HAP-1 (cell line): ENCODE measurements at regions not wholly inside any gene's neighbourhood (a gene's known extent, or its start where the extent isn't known, plus 50 kb on each side); places are given as distances from the start of the nearest gene placed in this dataset.
"Not testable (repeated sequence)": the region's sequence is repeated elsewhere in the genome, so short reads cannot be mapped to it uniquely, and the experiment has no call there.

Experiments
- DNase-seq, 2 experiments: peaks; one replicate each; pipeline ENCODE4 v3.0.0-alpha.2; 2016 to 2020; ENCODE audit warnings: low spot score in 2 of 2
- H3K27me3 ChIP-seq: fragments of 250-450 bp; sonication (Bioruptor Pico); 2 replicates; pipeline ENCODE4 v1.5.1; 2020; ENCODE audit warnings: low read depth, mild to moderate bottlenecking, moderate library complexity
- H3K36me3 ChIP-seq: fragments of 250-450 bp; sonication (Bioruptor Pico); replicated peaks from 2 replicates; pipeline ENCODE4 v1.5.1; 2020; ENCODE audit warnings: mild to moderate bottlenecking
- H3K4me1 ChIP-seq: fragments of 250-450 bp; sonication (Bioruptor Pico); 2 replicates; pipeline ENCODE4 v1.5.1; 2020; ENCODE audit warnings: mild to moderate bottlenecking
- H3K4me3 ChIP-seq: fragments of 250-450 bp; sonication (Bioruptor Pico); 2 replicates; pipeline ENCODE4 v1.5.1; 2020; ENCODE audit warnings: mild to moderate bottlenecking, moderate library complexity
- H3K9me3 ChIP-seq: fragments of 250-450 bp; sonication (Bioruptor Pico); 2 replicates; pipeline ENCODE4 v1.5.1; 2020; ENCODE audit warnings: mild to moderate bottlenecking, moderate library complexity
- in situ Hi-C: fragments of 300-500 bp; cut with MboI; formaldehyde crosslinking; loops from 3 replicates; pipeline ENCODE4 v1.14.3; 2020; ENCODE audit warnings: low sequenced_read_pairs, inconsistent platforms, mixed read lengths

DNA sequence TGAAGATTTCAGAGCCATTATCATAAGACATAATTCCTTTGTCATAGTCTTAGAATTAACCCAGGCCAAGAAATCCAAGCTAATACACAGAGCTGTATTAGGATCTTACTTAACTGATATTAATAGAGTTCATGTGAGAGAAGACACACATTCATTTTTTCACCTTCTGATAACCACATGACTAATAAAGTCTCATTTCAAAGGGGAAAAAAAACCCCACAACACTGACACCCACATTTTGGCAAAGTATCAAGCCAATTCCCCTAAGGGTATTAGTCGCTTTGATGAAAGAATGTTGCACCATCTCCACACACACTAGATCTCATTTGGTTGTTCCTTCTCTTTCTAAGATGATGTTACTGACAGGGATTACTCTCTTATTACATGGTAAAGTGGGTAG lies 344.4 kb upstream of the ESRRG start:
- H3K4me3 ChIP-seq, result no peak overlapping the region
- in situ Hi-C loops, result no loop called here
- no peaks in the 10 kb centered on the region for H3K9me3 ChIP-seq
- no peaks in the 10 kb centered on the region for H3K27me3 ChIP-seq
- H3K4me1 ChIP-seq, result no peaks in the 10 kb centered on the region
- H3K36me3 ChIP-seq, result no peaks in the 10 kb centered on the region
- no peak for DNase-seq

DNA sequence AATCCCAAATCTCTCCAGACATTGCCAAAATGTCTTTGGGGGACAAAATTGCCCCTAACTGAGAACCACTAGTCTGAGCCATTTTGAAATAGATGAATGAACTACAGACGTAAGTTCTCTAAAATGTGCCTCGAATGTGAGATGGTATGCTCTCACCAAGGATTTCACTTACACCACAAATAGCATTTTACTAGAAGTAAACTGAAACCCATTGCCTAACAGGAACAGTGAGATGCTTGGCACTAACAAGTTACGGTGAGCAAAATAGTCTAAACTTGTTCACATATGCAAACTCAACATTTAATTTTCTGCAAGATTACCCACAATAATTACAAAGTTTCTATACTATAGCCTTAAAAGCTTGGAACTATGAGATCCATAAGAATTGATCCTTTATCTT lies 343.6 kb upstream of the ESRRG start:
- no peak for DNase-seq
- no peaks in the 10 kb centered on the region for H3K9me3 ChIP-seq
- no peaks in the 10 kb centered on the region for H3K27me3 ChIP-seq
- no peaks in the 10 kb centered on the region for H3K36me3 ChIP-seq
- no peak overlapping the region for H3K4me3 ChIP-seq
- in situ Hi-C loops, result no loop called here
- H3K4me1 ChIP-seq, result no peaks in the 10 kb centered on the region

DNA sequence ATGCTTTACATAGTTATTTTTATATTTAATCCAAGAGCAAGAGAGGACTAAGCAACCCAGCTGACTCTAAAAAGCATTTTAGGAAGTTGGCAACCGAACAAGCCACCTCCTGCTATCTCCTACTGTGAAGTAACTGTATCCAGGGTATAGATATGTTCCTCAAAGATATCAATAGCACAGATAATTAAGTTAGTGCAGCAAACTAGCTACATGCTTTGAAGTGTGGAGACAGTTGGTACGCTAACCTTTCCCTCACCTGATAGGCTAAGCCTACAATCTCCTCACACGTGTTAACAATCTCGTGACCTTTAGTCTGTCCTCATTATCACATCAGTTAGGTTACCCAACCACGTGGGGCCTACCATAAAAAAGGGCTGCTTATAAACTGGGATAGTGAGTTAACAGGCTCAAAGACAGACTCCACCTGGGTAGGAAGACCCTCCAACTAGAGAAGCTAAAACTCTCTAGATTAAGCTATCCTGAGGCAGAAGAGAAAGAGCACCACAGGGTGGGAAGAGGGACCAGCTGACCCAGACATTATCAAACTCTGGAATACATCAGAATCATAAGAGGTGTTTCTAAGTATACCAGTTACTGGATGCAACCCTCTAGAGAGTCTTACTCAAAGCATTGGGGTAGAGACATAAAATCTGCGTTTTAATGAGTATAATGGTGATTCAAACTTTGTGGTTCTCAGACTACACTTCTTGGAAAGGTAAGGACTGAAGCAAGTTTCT lies 340.1 kb upstream of the ESRRG start:
- Histone ChIP-seq H3K36me3 (no peaks in the 10 kb centered on the region), H3K27me3 (no peaks in the 10 kb centered on the region), H3K4me1 (no peaks in the 10 kb centered on the region), H3K4me3 (no peak overlapping the region), H3K9me3 (no peaks in the 10 kb centered on the region)
- DNase-seq, result no peak
- in situ Hi-C loops, result no loop called here

DNA sequence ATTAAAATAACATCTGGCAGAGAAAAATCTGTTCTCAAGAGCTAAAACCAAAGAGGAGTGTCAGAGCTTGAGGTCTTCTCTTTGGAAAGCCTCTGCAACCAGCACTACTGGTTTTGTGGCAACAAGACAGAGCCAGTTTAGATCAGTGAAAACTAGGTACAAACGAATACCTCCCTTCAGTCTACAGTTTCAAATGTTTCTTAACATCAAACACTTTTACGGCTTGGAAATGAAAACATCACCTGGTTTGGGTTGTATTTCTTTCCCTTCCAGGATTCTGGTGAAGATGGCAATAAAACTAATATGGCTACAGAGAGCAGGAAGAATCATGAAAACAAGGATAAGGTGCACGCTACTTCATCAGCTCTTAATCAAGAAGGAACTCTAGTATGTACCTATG lies 339.4 kb upstream of the ESRRG start:
- no peak overlapping the region for H3K4me3 ChIP-seq
- no peaks in the 10 kb centered on the region for H3K9me3 ChIP-seq
- DNase-seq, result no peak
- in situ Hi-C loops, result no loop called here
- no peaks in the 10 kb centered on the region for H3K4me1 ChIP-seq
- no peaks in the 10 kb centered on the region for H3K27me3 ChIP-seq
- no peaks in the 10 kb centered on the region for H3K36me3 ChIP-seq

DNA sequence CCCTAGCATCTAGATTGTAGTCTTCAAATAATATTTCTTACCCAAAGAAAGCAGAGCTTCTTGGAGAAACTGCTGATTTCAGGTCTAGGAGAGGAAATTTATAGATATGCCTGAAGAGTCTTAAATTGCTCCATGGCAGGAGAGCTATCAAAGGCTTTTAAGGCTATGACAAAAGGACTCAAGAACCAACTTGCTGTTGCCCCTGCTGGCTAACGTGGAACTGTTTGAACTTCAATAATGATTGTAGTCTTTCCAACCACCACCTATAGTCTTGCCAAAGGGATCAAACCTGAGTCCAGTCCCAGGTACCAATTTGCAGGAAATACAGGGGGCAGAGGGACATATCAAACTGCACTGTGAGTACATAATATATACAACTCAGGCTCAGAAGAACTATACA lies 336.2 kb upstream of the ESRRG start:
- in situ Hi-C loops, result no loop called here
- Histone ChIP-seq H3K27me3 (no peaks in the 10 kb centered on the region), H3K9me3 (no peaks in the 10 kb centered on the region), H3K4me3 (no peak overlapping the region), H3K4me1 (no peaks in the 10 kb centered on the region), H3K36me3 (no peaks in the 10 kb centered on the region)
- no peak for DNase-seq

DNA sequence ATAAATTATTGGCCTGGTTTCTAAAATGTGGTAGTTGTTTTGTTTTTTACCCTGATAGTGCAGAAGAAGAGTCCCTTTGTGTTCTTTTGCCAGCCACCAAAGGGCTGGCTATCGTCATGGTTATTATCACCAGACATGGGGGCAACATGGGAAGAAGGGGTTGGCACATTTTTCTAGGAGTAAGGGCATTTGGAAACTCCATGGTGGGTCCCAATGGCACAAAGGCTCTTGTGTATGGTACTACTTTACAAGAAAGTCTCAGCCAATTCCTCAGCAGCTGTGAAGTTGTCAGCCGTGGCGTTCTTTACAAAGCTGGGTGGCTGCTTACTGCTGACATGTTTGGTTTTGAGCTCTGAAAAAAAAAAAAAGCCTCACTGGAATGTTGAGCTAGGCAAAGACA lies 330.4 kb upstream of the ESRRG start:
- Histone ChIP-seq H3K36me3 (no peaks in the 10 kb centered on the region), H3K27me3 (no peaks in the 10 kb centered on the region), H3K4me1 (no peaks in the 10 kb centered on the region), H3K9me3 (no peaks in the 10 kb centered on the region), H3K4me3 (no peak overlapping the region)
- in situ Hi-C loops, result no loop called here
- DNase-seq, result no peak

DNA sequence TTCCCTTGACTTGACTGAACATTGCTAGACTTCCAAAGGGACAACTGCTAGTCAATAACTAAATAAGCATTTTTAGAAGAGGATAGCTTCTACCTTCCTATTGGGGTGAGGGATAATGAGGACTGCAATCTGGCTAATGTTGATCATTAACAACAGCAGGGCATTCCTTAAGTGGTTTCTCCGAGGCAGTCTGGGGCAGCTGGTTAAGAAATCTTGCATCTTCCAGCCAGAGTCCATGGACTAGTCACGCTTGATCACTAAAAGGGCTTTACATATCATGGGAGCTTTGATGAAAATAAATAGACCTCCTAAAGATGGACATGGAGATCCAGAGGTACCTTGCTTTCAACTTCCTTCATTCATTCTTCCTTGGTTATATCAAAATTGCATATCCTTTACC lies 329.4 kb upstream of the ESRRG start:
- in situ Hi-C loops, result no loop called here
- Histone ChIP-seq H3K9me3 (no peaks in the 10 kb centered on the region), H3K4me3 (no peak overlapping the region), H3K27me3 (no peaks in the 10 kb centered on the region), H3K4me1 (no peaks in the 10 kb centered on the region), H3K36me3 (no peaks in the 10 kb centered on the region)
- DNase-seq, result no peak

DNA sequence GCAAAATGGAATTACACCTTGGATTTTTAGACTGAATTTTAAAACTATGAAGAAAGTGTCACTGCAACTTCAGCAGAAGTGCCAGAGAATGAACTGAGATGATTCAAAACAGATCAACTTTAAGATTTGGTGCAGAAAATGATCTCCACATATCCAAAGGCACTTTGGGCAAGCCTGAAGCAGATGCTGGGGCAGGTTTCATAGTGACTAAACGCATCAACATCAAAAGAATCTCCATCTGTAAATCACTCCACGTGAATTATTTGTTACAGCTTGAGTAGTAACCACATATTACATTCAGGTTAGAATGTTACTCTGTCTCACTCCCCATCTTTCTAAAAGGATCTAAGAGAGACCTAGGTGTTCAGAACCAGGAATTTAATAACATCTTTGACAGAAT lies 329.0 kb upstream of the ESRRG start:
- no peaks in the 10 kb centered on the region for H3K4me1 ChIP-seq
- H3K27me3 ChIP-seq, result no peaks in the 10 kb centered on the region
- no peaks in the 10 kb centered on the region for H3K9me3 ChIP-seq
- no peak overlapping the region for H3K4me3 ChIP-seq
- in situ Hi-C loops, result no loop called here
- DNase-seq, result no peak
- no peaks in the 10 kb centered on the region for H3K36me3 ChIP-seq

DNA sequence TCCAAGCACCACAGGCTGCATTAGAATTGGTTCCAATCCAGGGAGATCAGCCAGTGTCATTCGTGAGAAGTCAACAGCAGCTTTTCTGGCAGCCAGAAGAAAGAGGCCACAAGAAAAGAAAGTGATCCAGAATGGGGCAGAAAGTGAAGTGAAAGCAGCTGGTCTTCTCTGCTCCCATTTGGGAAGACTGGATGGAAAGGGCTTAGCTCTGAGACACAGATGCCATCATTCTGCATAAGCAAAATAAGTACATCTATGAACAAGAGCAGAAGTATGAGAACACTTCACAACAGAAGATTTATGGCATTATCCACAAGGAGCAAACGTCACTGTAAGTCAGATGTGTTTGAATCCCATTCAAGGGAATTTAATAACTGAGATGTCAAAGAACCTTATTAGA lies 326.5 kb upstream of the ESRRG start:
- Histone ChIP-seq H3K4me1 (no peaks in the 10 kb centered on the region), H3K36me3 (no peaks in the 10 kb centered on the region), H3K27me3 (no peaks in the 10 kb centered on the region), H3K4me3 (no peak overlapping the region), H3K9me3 (no peaks in the 10 kb centered on the region)
- DNase-seq, result no peak
- in situ Hi-C loops, result no loop called here

DNA sequence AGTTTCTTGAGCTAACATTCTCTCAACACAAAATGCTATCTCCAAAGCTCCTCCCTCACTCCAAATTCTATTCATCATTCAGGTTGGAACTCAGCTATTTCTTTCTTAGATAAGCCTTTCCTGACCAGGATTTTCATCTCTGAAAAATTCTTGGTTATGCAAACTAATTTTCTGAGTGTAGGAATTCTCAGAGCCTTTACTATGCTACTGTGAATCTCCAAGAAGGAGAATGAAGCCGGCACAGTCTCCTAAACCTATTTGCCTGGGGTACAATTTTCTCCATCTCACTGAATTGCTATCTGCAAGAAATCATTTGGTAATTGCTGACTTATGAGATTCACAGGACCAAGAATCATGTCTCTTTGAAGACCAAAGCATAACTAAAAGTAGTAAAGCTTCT lies 325.9 kb upstream of the ESRRG start:
- Histone ChIP-seq H3K27me3 (no peaks in the 10 kb centered on the region), H3K36me3 (no peaks in the 10 kb centered on the region), H3K4me3 (no peak overlapping the region), H3K9me3 (no peaks in the 10 kb centered on the region), H3K4me1 (no peaks in the 10 kb centered on the region)
- DNase-seq, result no peak
- in situ Hi-C loops, result no loop called here

DNA sequence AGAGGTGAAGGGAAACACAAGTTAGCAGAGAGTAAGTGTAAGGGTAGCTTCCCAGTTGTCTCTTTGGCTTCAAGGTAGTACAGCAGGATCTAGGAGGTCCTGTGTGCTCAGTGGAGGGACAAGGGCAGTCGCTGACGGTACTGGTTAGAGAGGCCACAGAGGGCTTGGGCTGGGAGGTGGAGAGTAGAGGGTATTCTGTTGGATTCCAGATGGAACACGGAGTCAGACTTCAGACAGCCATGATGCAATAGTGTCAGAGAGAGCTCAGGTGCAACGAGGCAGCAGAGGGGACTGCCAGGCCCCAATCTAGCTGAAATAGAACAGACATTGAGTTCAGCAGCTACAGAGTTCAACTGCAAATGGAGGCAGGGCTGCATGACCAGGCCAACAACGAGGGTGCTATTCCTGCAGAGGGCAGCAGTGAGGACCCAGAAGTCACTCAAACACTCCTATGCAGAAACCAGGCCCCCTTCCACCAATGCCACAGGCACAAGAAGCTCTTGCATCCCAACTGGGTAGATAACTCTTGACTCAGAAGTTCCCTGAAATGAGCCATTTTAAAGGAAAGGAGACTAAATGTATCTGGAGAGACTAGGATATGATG lies 325.0 kb upstream of the ESRRG start:
- Histone ChIP-seq H3K27me3 (no peaks in the 10 kb centered on the region), H3K4me3 (no peak overlapping the region), H3K36me3 (no peaks in the 10 kb centered on the region), H3K4me1 (no peaks in the 10 kb centered on the region), H3K9me3 (no peaks in the 10 kb centered on the region)
- peak; percentile 9 to 53 for DNase-seq
- in situ Hi-C loops, result no loop called here

DNA sequence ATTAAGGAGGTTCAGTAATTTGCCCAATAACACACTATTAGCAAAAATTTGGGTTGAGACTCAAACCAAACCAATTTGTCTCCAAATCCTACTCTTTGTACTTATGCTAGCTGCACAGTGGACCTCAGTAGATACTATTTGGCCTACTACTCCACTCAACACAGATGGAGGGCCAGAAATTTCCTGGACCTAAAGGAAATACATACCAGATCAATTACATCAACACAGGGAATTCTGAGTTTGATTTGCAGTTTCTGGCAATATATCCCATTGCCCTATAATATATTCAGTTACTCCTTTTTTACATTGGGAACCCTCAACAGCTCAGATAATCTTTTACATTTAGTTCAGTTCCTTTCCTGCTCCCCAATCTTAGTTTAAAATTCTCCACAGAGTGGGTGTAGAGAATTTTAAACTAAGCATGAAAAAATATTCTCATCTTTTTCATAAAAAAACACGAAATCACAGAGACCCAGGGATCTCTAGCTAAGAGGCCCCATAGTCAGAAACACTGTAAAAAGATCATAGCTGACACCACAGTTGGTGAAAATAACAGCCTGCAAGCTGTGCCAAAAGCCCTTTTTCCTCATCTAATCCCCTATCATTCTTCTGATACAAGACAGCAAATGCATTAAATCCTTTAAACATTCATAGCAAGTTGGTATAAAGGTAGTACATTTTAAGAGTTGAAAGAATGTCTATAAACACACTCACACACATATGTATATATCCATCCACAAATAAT lies 317.7 kb upstream of the ESRRG start:
- H3K36me3 ChIP-seq, result no peaks in the 10 kb centered on the region
- peaks cover 13% of the 10 kb centered on the region for H3K9me3 ChIP-seq
- in situ Hi-C loops, result no loop called here
- no peaks in the 10 kb centered on the region for H3K27me3 ChIP-seq
- H3K4me3 ChIP-seq, result no peak overlapping the region
- no peaks in the 10 kb centered on the region for H3K4me1 ChIP-seq
- no peak for DNase-seq

DNA sequence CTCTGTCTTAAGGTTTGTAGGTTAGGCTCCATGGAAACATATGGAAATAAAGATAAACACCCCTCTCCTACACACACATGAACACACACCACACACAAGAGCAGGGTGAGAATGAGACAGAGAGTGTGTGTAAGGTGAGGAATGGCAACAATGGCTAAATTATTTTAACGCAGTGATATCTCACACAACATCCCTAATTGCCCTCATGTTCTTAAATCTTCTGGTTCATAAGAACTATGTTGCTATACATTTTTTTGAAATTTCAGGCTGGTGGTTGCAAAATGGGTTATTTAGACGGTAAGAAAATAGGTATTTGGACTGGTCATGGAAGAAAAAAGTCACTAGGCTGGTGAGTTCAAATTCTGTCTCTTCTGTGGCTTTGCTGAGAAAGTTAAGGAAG lies 316.7 kb upstream of the ESRRG start:
- Histone ChIP-seq H3K36me3 (no peaks in the 10 kb centered on the region), H3K4me3 (no peak overlapping the region), H3K4me1 (no peaks in the 10 kb centered on the region), H3K27me3 (no peaks in the 10 kb centered on the region), H3K9me3 (peaks cover 13% of the 10 kb centered on the region)
- no peak for DNase-seq
- in situ Hi-C loops, result no loop called here

DNA sequence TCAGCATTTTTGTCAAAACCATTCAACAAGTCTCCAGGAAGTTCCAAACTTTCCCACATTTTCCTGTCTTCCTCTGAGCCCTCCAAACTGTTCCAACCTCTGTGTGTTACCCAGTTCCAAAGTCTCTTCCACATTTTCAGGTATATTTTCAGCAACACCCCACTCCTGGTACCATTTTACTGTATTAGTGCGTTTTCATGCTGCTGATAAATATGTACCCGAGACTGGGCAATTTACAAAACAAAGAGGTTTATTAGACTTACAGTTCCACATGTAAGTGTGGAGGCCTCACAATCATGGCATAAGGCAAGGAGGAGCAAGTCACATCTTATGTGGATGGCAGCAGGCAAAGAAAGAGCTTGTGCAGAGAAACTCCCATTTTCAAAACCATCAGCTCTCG lies 315.9 kb upstream of the ESRRG start:
- DNase-seq, in situ Hi-C loops: not testable (repeated sequence)

More for the DNA sequence above, 315.9 kb upstream of the ESRRG start:
- peaks cover 13% of the 10 kb centered on the region for H3K9me3 ChIP-seq
- H3K36me3 ChIP-seq, H3K4me3 ChIP-seq, H3K27me3 ChIP-seq, H3K4me1 ChIP-seq: not testable (repeated sequence)
